Skeletal muscle tissue (tissue), 3 donors: ENCODE measurements at regions not wholly inside any gene's neighbourhood (a gene's known extent, or its start where the extent isn't known, plus 50 kb on each side); places are given as distances from the start of the nearest gene placed in this dataset.

Experiments
- H3K27ac ChIP-seq: one replicate; pipeline ENCODE4 v1.7.0; 2013; ENCODE audit warnings: mild to moderate bottlenecking, low read depth, low read length, inconsistent platforms
- H3K27me3 ChIP-seq, 3 donors: one replicate each; pipeline ENCODE4 v1.7.0; 2013; ENCODE audit warnings: low read length in 3 of 3; ENCODE audit not compliant: control insufficient read depth in 3 of 3, insufficient read depth in 3 of 3
- H3K36me3 ChIP-seq, 3 donors: one replicate each; pipeline ENCODE4 v1.7.0; 2013; ENCODE audit warnings: low read length in 3 of 3; ENCODE audit not compliant: control insufficient read depth in 3 of 3, insufficient read depth in 3 of 3
- H3K4me1 ChIP-seq, 3 donors: one replicate each; pipeline ENCODE4 v1.7.0; 2013; ENCODE audit warnings: low read length in 3 of 3, mild to moderate bottlenecking in 3 of 3; ENCODE audit not compliant: control insufficient read depth in 3 of 3, insufficient read depth in 3 of 3
- H3K4me3 ChIP-seq, 3 donors: one replicate each; pipeline ENCODE4 v1.7.0; 2013; ENCODE audit warnings: low read length in 3 of 3
- H3K9ac ChIP-seq, 3 donors: one replicate each; pipeline ENCODE4 v1.7.0; 2013; ENCODE audit warnings: low read length in 3 of 3, mild to moderate bottlenecking in 3 of 3, moderate library complexity in 2 of 3, low read depth in 1 of 3
- H3K9me3 ChIP-seq, 3 donors: one replicate each; pipeline ENCODE4 v1.7.0; 2013; ENCODE audit warnings: low read length in 3 of 3; ENCODE audit not compliant: control insufficient read depth in 3 of 3
- donor health status: Osteomylitis.

- no peak overlapping the region for H3K27ac ChIP-seq
- H3K27me3 ChIP-seq = no peaks in the 10 kb centered on the region
- no peaks in the 10 kb centered on the region for H3K9me3 ChIP-seq
- H3K36me3 ChIP-seq = no peaks in the 10 kb centered on the region
- peaks cover 0 to 5% (median 4%) of the 10 kb centered on the region in 3 donors for H3K4me1 ChIP-seq
- H3K9ac ChIP-seq = no peak overlapping the region
- H3K4me3 ChIP-seq = no peak overlapping the region
These were observed 77.6 kb upstream of the SEMA6A start for GRCh38 chr5:116652196-116652729.

- peaks cover 0 to 5% (median 4%) of the 10 kb centered on the region in 3 donors for H3K4me1 ChIP-seq
- H3K9ac ChIP-seq = no peak overlapping the region
- no peaks in the 10 kb centered on the region for H3K36me3 ChIP-seq
- no peak overlapping the region for H3K27ac ChIP-seq
- no peaks in the 10 kb centered on the region for H3K9me3 ChIP-seq
- no peaks in the 10 kb centered on the region for H3K27me3 ChIP-seq
- no peak overlapping the region for H3K4me3 ChIP-seq
These were observed 77.0 kb upstream of the SEMA6A start for GRCh38 chr5:116651653-116652052.

- peaks cover 0 to 5% (median 4%) of the 10 kb centered on the region in 3 donors for H3K4me1 ChIP-seq
- H3K36me3 ChIP-seq = no peaks in the 10 kb centered on the region
- H3K27ac ChIP-seq = no peak overlapping the region
- no peak overlapping the region for H3K4me3 ChIP-seq
- no peak overlapping the region for H3K9ac ChIP-seq
- H3K9me3 ChIP-seq = no peaks in the 10 kb centered on the region
- H3K27me3 ChIP-seq = no peaks in the 10 kb centered on the region
These were observed 76.3 kb upstream of the SEMA6A start for GRCh38 chr5:116650964-116651363.

- H3K36me3 ChIP-seq = no peaks in the 10 kb centered on the region
- H3K27me3 ChIP-seq = no peaks in the 10 kb centered on the region
- H3K9ac ChIP-seq = no peak overlapping the region
- H3K9me3 ChIP-seq = no peaks in the 10 kb centered on the region
- no peak overlapping the region for H3K4me3 ChIP-seq
- peaks cover 0 to 5% (median 4%) of the 10 kb centered on the region in 3 donors for H3K4me1 ChIP-seq
- no peak overlapping the region for H3K27ac ChIP-seq
These were observed 75.9 kb upstream of the SEMA6A start for GRCh38 chr5:116650544-116650943.

- no peaks in the 10 kb centered on the region for H3K27me3 ChIP-seq
- H3K9ac ChIP-seq = no peak overlapping the region
- H3K4me1 ChIP-seq = no peaks in the 10 kb centered on the region
These were observed 72.1 kb upstream of the SEMA6A start for GRCh38 chr5:116646611-116647289.

GRCh38 chr5:116645627-116646026 is 71.0 kb upstream of the SEMA6A start:
- no peak overlapping the region for H3K27ac ChIP-seq
- H3K36me3 ChIP-seq = no peaks in the 10 kb centered on the region
- no peak overlapping the region for H3K4me3 ChIP-seq
- no peaks in the 10 kb centered on the region for H3K9me3 ChIP-seq
- H3K4me1 ChIP-seq = no peaks in the 10 kb centered on the region
- H3K9ac ChIP-seq = no peak overlapping the region
- H3K27me3 ChIP-seq = no peaks in the 10 kb centered on the region

More at GRCh38 chr5:116646611-116647289, 72.1 kb upstream of the SEMA6A start:
- Histone ChIP-seq H3K4me3 (no peak overlapping the region), H3K36me3 (no peaks in the 10 kb centered on the region), H3K9me3 (no peaks in the 10 kb centered on the region), H3K27ac (no peak overlapping the region)

- no peaks in the 10 kb centered on the region for H3K27me3 ChIP-seq
- no peak overlapping the region for H3K27ac ChIP-seq
- H3K9ac ChIP-seq = no peak overlapping the region
- H3K4me3 ChIP-seq = no peak overlapping the region
- H3K9me3 ChIP-seq = no peaks in the 10 kb centered on the region
- no peaks in the 10 kb centered on the region for H3K36me3 ChIP-seq
- no peaks in the 10 kb centered on the region for H3K4me1 ChIP-seq
These were observed 65.6 kb upstream of the SEMA6A start for GRCh38 chr5:116640236-116640635.

- H3K9me3 ChIP-seq = no peaks in the 10 kb centered on the region
- no peaks in the 10 kb centered on the region for H3K4me1 ChIP-seq
- no peak overlapping the region for H3K4me3 ChIP-seq
- H3K27me3 ChIP-seq = no peaks in the 10 kb centered on the region
- no peaks in the 10 kb centered on the region for H3K36me3 ChIP-seq
- H3K27ac ChIP-seq = no peak overlapping the region
- H3K9ac ChIP-seq = no peak overlapping the region
These were observed 62.6 kb upstream of the SEMA6A start for GRCh38 chr5:116637149-116637740.

GRCh38 chr5:116632890-116633289 is 58.3 kb upstream of the SEMA6A start:
- Histone ChIP-seq H3K9me3 (no peaks in the 10 kb centered on the region), H3K9ac (no peak overlapping the region), H3K27me3 (no peaks in the 10 kb centered on the region), H3K27ac (no peak overlapping the region), H3K4me3 (no peak overlapping the region), H3K4me1 (no peaks in the 10 kb centered on the region), H3K36me3 (no peaks in the 10 kb centered on the region)

- no peak overlapping the region for H3K4me3 ChIP-seq
- H3K36me3 ChIP-seq = no peaks in the 10 kb centered on the region
- no peak overlapping the region for H3K27ac ChIP-seq
- no peaks in the 10 kb centered on the region for H3K4me1 ChIP-seq
- H3K9me3 ChIP-seq = no peaks in the 10 kb centered on the region
- no peaks in the 10 kb centered on the region for H3K27me3 ChIP-seq
- no peak overlapping the region for H3K9ac ChIP-seq
These were observed 56.5 kb upstream of the SEMA6A start for GRCh38 chr5:116631147-116631546.
